ENCODE measurements at regions not wholly inside any gene's neighbourhood (a gene's known extent, or its start where the extent isn't known, plus 50 kb on each side); places are given as distances from the start of the nearest gene placed in this dataset.

- TF ChIP-seq CTCF (IDR thresholded peaks at IDR 0.05) (no peak), POLR2AphosphoS5 (IDR thresholded peaks at IDR 0.05) (no peak), POLR2A (IDR thresholded peaks at IDR 0.05) (no peak)
Measured at GRCh38 chr2:51505533-51505932, 473.6 kb upstream of the NRXN1 start.
